HUES48 (cell line): ENCODE measurements at regions not wholly inside any gene's neighbourhood (a gene's known extent, or its start where the extent isn't known, plus 50 kb on each side); places are given as distances from the start of the nearest gene placed in this dataset.
"Not testable (repeated sequence)": the region's sequence is repeated elsewhere in the genome, so short reads cannot be mapped to it uniquely, and the experiment has no call there.

ENCODE experiments used
- H3K27ac ChIP-seq: one replicate; pipeline ENCODE4 v1.7.0; 2013; ENCODE audit warnings: low read depth, low read length, inconsistent platforms
- H3K27me3 ChIP-seq: 2 replicates; pipeline ENCODE4 v1.6.1; 2013; ENCODE audit warnings: mild to moderate bottlenecking, low read length; ENCODE audit not compliant: control insufficient read depth, insufficient read depth
- H3K36me3 ChIP-seq: 2 replicates; pipeline ENCODE4 v1.6.1; 2013; ENCODE audit warnings: low read length; ENCODE audit not compliant: control insufficient read depth, insufficient read depth
- H3K4me1 ChIP-seq: 2 replicates; pipeline ENCODE4 v1.6.1; 2013; ENCODE audit warnings: mild to moderate bottlenecking, low read length; ENCODE audit not compliant: control insufficient read depth, insufficient read depth
- H3K4me3 ChIP-seq: 2 replicates; pipeline ENCODE4 v1.5.1; 2013; ENCODE audit warnings: mild to moderate bottlenecking, low read depth, low read length
- H3K9ac ChIP-seq: 2 replicates; pipeline ENCODE4 v1.6.1; 2013; ENCODE audit warnings: mild to moderate bottlenecking, low read depth, low read length, moderate library complexity
- H3K9me3 ChIP-seq: 2 replicates; pipeline ENCODE4 v1.6.1; 2013; ENCODE audit warnings: low read length; ENCODE audit not compliant: control insufficient read depth, insufficient read depth

DNA sequence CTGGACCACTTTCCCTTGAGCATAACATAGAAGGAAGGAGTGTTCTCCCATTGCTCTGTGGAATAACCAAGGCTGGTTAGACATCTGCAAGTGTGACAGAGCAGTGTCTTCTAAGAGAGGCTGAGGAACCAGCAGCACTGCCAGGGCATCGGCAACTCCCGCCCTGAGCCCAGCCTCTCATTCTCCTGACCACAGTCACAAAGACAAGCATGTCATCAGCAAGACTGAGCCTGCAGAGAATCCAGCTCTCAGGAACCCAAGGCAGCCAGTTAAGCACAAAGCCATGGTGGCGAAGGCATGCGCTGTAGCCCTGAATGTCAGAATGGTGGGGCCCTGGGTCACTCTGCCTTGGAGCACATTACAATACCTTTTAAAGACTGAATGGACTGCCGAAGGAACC is 253.9 kb downstream of the AGTPBP1 start:
- no peaks in the 10 kb centered on the region for H3K9me3 ChIP-seq
- H3K4me1 ChIP-seq, result no peaks in the 10 kb centered on the region
- no peaks in the 10 kb centered on the region for H3K27me3 ChIP-seq
- H3K27ac ChIP-seq, result no peak overlapping the region
- no peak overlapping the region for H3K4me3 ChIP-seq
- H3K36me3 ChIP-seq, result no peaks in the 10 kb centered on the region
- no peak overlapping the region for H3K9ac ChIP-seq

- Histone ChIP-seq H3K4me1 (no peaks in the 10 kb centered on the region), H3K9me3 (no peaks in the 10 kb centered on the region), H3K4me3 (no peak overlapping the region), H3K27ac (no peak overlapping the region), H3K9ac (no peak overlapping the region), H3K27me3 (no peaks in the 10 kb centered on the region), H3K36me3 (no peaks in the 10 kb centered on the region)
These were observed 257.5 kb downstream of the AGTPBP1 start for GRCh38 chr9:85484235-85484634.

DNA sequence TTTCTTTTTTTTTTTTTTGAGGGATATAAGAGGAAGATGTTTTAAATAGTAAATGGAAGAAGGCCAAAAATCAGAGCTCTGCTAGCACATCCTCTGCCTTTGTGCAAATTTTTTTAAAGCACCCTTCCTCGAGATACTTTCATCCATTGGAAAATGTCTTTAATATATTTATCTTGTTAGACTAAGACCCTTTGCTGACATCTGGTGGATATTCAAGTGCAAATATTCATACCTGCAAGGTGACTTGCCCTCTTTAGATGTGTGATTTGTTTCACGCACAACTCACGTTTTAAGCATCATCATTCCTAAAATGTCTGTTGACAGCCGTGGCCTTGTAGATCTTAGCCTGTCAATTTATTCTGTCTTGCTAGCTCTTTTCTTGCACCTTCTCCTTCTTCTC is 258.5 kb downstream of the AGTPBP1 start:
- no peaks in the 10 kb centered on the region for H3K36me3 ChIP-seq
- H3K27me3 ChIP-seq, result no peaks in the 10 kb centered on the region
- no peak overlapping the region for H3K9ac ChIP-seq
- no peaks in the 10 kb centered on the region for H3K4me1 ChIP-seq
- no peak overlapping the region for H3K27ac ChIP-seq
- no peak overlapping the region for H3K4me3 ChIP-seq
- no peaks in the 10 kb centered on the region for H3K9me3 ChIP-seq

DNA sequence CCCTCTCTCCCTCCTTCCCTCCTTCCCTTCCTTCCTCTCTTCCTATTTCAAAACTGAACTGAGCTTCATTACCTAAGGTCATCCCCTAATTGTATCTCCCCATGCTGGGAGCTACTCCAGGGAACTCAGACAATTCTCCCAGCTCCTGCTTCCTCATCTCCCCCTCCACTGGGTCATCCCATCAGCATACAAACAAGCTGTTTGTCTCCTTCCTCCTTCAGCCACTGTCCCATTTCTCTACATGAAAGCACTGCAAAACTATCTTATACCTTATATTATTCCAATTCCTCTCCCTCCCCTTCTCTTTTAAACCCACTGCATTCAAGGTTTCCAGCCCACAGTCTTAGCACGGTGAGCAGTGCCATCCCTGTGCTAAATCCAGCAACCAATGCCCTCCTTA is 262.4 kb downstream of the AGTPBP1 start:
- Histone ChIP-seq H3K9ac (no peak overlapping the region), H3K27me3 (no peaks in the 10 kb centered on the region), H3K9me3 (peaks cover 16% of the 10 kb centered on the region), H3K4me1 (no peaks in the 10 kb centered on the region), H3K4me3 (no peak overlapping the region), H3K27ac (no peak overlapping the region), H3K36me3 (no peaks in the 10 kb centered on the region)

- Histone ChIP-seq H3K4me3 (no peak overlapping the region), H3K9me3 (peaks cover 16% of the 10 kb centered on the region), H3K9ac (no peak overlapping the region), H3K27ac (no peak overlapping the region), H3K27me3 (no peaks in the 10 kb centered on the region), H3K4me1 (no peaks in the 10 kb centered on the region), H3K36me3 (no peaks in the 10 kb centered on the region)
These were observed 262.9 kb downstream of the AGTPBP1 start for GRCh38 chr9:85478847-85479246.

- H3K9me3 ChIP-seq, result peaks cover 16% of the 10 kb centered on the region
- H3K4me3 ChIP-seq, H3K4me1 ChIP-seq, H3K27ac ChIP-seq, H3K9ac ChIP-seq, H3K36me3 ChIP-seq, H3K27me3 ChIP-seq: not testable (repeated sequence)
These were observed 266.9 kb downstream of the AGTPBP1 start for GRCh38 chr9:85474896-85475295.

- Histone ChIP-seq H3K9me3 (peaks cover 16% of the 10 kb centered on the region), H3K9ac (no peak overlapping the region), H3K27ac (no peak overlapping the region), H3K4me3 (no peak overlapping the region), H3K36me3 (no peaks in the 10 kb centered on the region), H3K4me1 (peaks cover 10% of the 10 kb centered on the region), H3K27me3 (no peaks in the 10 kb centered on the region)
These were observed 270.0 kb downstream of the AGTPBP1 start for GRCh38 chr9:85471791-85472190.

GRCh38 chr9:85469041-85469440 is 272.7 kb downstream of the AGTPBP1 start:
- no peaks in the 10 kb centered on the region for H3K27me3 ChIP-seq
- H3K4me3 ChIP-seq, result no peak overlapping the region
- H3K27ac ChIP-seq, result no peak overlapping the region
- no peak overlapping the region for H3K9ac ChIP-seq
- no peaks in the 10 kb centered on the region for H3K9me3 ChIP-seq
- H3K4me1 ChIP-seq, result peaks cover 11% of the 10 kb centered on the region
- no peaks in the 10 kb centered on the region for H3K36me3 ChIP-seq

DNA sequence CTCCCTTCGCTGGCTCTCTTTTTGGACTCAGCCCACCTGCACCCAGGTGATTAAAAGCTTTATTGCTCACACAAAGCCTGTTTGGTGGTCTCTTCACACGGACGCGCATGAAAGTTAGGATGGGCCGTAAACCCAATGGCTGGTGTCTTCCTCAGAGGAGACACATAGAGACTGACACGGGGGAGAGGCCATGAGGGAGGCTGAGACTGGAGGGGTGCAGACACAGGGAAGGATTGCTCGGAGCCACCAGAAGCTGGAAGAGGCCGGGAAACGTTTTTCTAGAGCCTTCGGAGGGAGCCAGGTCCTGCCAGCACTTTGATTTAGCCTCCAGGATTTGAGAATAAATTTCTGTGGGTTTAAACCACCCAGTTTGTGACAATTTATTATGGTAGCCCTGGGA is 274.9 kb downstream of the AGTPBP1 start:
- Histone ChIP-seq H3K9me3 (no peaks in the 10 kb centered on the region), H3K4me3 (no peak overlapping the region), H3K36me3 (no peaks in the 10 kb centered on the region), H3K9ac (no peak overlapping the region), H3K4me1 (peaks cover 11% of the 10 kb centered on the region), H3K27me3 (no peaks in the 10 kb centered on the region), H3K27ac (peak overlapping the region; percentile 1)

DNA sequence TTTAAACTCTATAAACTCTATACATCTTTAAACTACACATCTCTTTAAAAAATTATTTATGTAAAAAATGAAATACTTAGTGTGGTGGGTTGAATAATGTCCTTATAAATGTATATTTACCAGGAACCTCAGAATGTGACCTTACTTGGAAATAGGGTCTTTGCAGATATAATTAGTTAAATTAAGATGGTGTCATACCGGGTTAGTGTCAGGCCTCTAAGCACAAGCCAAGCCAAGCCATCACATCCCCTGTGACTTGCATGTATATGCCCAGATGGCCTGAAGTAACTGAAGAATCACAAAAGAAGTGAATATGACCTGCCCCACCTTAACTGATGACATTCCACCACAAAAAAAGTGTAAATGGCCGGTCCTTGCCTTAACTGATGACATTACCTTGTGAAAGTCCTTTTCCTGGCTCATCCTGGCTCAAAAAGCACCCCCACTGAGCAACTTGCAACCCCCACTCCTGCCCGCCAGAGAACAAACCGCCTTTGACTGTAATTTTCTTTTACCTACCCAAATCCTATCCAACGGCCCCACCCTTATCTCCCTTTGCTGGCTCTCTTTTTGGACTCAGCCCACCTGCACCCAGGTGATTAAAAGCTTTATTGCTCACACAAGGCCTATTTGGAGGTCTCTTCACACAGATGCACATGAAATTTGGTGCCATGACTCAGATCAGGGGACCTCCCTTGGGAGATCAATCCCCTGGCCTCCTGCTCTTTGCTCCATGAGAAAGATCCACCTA is 283.5 kb downstream of the AGTPBP1 start:
- H3K27me3 ChIP-seq, H3K27ac ChIP-seq, H3K4me1 ChIP-seq, H3K36me3 ChIP-seq, H3K9me3 ChIP-seq, H3K9ac ChIP-seq: not testable (repeated sequence)
- H3K4me3 ChIP-seq, result peak overlapping the region; percentile 30; the same call in 1 of the 2 replicates

DNA sequence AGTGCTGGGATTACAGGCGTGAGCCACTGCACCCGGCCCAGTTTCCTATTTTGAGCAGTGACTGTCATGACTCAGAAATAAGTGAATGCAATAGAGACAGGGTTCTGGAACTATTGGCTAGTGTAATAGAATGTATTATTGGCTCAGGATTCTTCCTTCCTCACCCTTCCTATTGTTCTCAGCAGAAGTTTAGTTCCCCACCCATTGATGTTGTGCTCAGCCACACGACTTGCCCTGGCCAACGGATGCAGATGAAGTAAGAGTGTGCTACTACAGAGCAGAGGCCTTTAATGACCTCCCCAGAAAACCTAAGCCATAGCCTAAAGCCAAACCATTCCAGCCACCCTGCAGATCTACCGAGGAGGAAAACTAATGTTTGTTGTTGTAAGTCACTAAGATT is 287.9 kb downstream of the AGTPBP1 start:
- Histone ChIP-seq H3K36me3 (no peaks in the 10 kb centered on the region), H3K9me3 (peaks cover 5% of the 10 kb centered on the region; the same call in 1 of the 2 replicates), H3K27ac (no peak overlapping the region), H3K9ac (no peak overlapping the region), H3K27me3 (no peaks in the 10 kb centered on the region), H3K4me3 (no peak overlapping the region), H3K4me1 (no peaks in the 10 kb centered on the region)
